GM19240 (cell line): ENCODE measurements at regions not wholly inside any gene's neighbourhood (a gene's known extent, or its start where the extent isn't known, plus 50 kb on each side); places are given as distances from the start of the nearest gene placed in this dataset.

Experiments used
- DNase-seq: peaks from one replicate; pipeline ENCODE4 v3.0.0; 2011; ENCODE audit warnings: low spot score; ENCODE audit not compliant: insufficient read length

DNA sequence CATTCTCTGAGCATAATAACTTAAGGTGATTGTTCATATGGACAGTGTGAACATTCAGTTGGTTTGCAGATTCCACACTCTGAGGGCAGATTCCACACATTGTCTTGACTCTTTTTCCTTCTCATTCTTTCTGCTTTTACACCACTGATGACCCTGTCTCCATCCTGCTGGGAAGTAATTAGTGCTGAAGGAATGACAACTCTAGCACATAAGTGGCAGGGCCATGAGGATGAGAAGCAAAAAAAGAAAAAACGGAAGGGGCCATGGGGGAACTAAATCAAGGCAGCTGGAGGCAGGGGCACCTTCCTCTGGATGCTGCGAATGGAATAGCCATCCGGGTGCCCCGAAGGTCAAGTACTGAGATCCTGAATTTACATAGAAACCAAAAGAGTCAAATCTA lies 944.0 kb downstream of the KCNJ2 start:
- DNase-seq: no peak

DNA sequence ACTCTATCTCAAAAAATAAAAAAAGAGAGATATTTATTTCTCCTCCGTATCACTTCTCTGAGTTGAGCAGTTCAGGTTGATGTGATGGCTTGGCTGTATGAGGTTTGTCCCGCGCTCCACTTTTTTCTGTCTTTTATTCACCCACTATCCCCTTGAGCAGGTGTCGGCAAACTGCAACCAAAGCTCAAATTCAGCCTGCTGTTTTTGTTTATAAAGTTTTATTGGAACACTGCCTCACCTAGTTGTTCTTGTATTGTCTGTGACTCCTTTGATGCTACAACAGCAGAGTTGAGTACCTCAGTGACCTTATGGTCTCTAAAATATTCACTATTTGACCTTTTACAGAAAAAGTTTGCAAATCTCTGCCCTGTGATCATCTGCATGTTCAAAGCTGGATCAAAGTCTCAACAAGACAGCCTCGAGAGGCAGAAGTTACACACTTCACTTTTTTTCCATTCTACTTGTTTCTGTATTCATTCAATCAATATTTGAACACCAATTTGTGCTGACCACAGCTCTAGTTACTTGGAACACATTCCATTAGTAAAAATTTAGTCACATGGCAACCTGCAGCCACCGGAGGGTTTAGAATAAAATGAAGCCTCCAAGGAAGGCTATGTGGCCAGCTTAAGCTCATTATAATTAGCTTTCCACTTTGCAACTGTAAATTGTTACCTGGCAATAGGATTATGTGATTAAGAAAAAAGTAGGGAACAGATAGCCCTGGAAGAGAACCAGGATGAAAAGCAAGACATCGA lies 945.8 kb downstream of the KCNJ2 start:
- DNase-seq: no peak

DNA sequence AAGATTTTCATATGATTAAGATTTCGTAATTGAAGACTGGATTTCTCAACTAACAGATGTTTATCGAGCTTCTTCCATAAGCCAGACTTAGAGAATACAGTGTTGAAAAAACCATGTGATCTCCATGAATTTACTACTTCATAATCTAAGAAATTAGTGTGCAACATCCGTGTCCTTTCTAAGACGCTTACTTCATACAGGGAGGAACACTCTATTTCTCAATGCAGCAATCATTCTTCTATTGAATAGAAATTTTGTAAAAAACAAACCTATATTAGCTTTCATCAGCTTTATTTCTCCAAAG lies 946.3 kb downstream of the KCNJ2 start:
- DNase-seq: no peak

DNA sequence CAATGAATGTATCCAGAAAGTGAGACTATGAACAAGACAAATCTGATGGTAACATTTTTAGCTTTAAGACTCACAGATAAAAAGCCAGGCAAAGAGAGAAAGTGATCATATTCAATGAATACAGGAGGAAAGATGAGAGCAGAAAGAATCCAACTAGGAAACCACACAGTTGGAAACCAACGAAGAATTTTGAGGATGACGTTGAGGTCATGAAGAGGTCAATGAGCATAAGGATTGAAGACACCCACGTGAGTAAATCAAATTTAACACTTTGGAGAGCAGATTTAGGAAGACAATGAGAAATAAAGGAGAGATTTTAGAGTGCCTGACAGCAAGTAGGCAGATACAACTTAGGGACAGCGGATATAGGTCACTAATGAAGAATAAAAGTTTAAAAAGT lies 948.1 kb downstream of the KCNJ2 start:
- no peak for DNase-seq

DNA sequence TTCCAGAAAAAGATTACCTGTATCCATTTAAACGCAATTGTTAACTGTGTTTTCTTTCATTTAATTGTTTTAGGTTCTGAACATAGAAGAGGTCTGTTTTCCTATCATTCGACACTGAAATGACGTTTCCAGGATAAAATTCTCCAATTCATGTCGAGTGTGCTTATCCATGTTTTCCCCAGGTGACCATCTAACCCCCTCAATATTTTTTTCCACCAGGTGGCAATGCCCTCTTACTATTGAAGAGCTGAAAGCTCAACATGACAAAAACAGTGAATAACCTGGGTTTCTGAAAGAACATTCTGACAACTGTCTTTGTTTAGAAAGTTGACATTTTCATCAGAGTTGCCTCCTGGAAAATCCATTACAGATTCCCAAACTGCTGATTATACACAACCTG lies 948.7 kb downstream of the KCNJ2 start:
- no peak for DNase-seq

DNA sequence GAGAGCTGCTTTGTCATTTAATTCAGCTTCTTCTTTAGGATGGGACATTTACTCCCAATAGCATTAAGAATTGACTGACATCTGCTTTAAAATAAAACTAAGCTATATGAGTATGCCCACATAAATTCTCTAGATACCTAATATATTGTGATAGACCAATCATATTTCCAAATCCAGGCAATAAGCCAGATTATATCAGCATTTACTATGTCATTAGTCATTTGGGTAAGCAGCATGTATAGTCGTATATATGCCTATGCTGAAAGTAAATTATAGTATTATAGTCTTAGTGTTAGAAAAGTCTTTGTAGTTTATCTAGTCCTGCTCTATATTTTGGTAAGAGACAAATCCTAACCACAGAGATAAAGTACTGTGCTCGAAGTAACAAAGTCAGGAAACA lies 958.1 kb downstream of the KCNJ2 start:
- no peak for DNase-seq

DNA sequence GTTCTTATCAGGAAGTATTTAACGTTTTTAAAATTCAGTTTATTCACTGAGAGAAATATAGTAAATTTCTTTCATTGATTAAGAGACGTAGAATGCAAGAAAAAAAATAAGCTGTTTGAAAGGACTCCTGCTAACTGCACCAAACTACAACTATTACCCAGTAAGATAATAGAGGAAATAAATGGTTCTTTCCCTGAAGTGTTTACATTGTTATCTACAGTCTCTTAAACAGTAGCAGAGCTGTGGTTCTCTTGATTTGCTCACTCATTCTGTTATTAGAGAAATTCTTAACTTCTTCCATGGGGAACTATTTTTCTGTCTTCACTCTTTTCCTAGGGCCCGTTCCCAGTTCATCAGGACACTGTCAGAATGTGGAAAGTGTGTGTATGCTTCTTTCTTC lies 973.0 kb downstream of the KCNJ2 start:
- DNase-seq: no peak

DNA sequence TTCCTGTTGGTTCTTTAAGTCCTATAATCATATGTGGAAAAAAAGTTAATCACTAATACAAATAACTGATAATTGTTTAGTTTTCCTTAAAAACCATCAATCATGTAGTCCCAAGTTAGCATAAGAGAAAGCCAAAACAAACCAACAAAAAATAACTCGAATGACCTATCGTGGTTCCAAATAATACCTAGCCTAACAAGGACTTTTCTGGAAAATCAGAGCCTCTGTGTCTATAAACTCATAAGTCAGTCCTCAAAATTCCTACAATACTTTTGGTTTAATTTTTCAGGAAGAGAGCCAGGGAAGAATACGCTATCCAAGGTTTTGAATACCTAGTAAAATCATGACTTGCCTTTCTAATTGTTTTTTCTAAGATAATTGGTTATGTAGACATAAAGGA lies 975.3 kb upstream of the SOX9 start:
- no peak for DNase-seq

DNA sequence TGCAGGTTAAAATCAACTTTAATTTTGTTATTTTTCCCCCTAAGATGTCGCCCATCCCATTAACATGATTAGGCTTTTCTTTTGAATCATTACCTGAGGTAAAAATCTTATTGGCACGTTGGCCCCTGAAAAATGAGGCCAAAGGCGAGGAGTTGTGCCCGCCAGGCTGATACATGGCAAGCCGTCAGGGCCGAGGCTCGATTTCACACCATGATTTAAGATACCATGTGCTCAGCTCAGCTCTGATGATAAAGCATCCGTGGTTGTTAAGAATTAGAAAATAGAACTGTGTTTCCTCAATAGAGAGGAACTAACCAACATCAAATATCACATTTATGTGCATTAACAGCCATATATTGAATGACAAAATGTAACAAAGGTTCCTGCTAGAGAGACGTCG lies 972.9 kb upstream of the SOX9 start:
- no peak for DNase-seq

DNA sequence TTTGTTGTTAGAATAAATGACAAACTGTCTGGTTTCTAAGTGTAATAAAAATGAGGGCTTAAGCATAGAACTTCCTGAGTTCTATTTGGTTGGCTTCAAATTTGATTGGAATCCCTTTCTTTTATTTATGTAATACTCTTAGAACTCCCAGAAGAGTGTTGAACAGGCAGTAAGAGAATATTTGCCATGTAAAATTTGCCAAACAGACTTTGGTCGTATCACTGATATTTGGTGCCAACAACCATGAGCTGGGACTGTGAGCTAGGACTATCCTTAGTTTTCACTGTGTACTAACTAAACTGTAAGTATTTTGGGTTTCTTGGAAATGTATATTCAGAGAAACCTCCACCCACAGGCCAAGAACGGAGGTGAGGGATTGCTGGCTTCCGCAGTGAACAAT lies 971.2 kb upstream of the SOX9 start:
- DNase-seq: no peak

DNA sequence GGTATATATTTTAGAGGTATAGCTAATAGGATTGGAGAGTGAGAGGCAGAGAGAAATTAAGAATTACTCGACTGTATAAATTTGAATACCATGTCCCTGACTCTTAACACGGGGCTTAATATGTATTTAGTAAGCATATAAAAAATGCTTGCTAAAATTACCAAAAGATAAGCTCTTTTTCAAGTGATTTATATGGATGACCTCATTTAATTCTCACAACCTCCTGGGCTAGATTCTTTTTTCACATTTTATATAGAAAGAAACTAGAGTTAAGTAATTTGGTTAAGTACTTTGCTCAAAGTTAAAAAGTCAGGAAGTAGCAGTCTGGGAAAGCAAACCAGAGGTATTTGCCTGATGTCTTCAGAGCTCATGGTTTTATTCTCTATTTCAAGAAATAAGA lies 963.5 kb upstream of the SOX9 start:
- DNase-seq: no peak

DNA sequence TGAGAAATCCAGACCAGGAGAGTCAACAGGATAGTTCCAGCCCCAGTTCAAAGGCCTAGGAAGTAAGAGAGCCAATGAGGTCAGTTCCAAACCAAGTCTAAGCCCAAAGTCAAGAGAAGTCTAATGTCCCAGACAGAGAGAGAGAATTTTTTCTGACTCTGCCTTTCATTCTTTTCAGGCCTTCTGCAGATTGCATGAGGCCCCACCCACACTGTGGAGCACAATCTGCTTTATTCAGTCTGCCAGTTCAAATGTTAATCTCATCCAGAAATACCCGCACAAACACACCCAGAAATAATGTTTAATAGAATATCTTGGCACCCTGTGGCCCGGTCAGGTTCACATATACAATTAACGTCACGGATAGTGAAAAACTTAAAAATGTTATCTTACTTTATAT lies 962.4 kb upstream of the SOX9 start:
- no peak for DNase-seq

DNA sequence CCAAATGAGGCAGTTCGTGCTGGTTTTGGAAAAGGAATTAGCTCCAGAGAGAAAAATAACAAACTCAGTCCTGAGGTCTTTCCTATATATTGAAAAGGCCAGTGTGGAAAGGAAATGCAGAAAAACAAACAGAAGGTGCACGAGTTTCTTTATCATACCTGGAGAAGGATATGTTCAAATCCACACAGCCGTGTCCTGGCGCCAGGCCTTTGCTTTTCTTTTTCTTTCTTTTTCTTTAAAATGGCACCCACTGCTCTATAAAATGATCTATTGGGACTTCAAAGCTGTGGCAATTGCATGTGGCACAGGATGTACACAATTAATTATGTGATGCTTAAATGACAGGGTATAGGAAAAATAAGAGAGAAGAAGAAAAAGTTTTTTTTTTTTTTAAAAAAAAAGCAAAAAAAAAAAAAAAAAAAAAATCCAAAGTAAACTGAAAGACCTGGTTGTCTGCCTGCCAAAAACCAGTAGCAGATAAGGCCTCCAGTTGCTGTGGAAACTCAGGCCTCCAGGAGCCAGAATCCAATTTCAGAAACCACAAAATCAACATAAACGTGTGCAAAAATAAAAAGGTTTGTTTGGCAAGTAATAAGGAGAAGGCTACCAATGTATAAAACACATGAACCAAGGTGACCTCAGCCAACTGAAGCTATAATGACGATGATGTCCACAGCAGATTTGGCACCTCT lies 957.6 kb upstream of the SOX9 start:
- no peak for DNase-seq

DNA sequence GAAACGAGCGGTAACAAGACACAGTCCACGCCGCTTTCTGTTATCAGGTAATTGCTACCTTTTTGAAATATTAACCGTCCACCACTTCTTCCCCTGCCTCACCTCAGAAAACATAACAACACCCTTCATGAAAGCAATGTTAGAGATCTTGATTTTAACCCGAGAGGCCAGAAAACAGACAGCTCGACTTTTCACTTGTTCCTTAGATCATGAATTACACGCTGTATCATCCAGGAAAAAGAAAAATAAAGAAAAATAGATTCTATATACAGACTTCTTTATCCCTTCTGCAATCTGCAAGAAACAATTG lies 957.1 kb upstream of the SOX9 start:
- DNase-seq: no peak

DNA sequence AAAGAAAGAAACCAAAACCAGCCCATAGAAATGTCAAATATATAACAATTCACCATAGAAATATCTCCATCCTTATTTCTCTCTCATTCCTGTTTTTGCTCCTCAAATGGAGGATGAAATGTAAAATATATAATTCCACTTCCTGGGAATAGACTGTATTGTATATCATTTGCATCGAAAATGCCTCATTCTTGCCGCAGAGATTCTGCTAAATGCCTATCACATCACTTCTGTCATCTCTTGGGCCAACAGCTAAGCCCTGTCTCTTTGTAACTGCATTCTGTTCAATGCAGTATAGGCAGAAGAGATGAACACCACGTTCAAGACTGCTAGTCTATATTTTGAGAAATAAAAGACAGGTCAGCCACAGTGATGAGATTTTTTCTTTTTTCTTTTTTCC lies 956.3 kb upstream of the SOX9 start:
- DNase-seq: no peak

DNA sequence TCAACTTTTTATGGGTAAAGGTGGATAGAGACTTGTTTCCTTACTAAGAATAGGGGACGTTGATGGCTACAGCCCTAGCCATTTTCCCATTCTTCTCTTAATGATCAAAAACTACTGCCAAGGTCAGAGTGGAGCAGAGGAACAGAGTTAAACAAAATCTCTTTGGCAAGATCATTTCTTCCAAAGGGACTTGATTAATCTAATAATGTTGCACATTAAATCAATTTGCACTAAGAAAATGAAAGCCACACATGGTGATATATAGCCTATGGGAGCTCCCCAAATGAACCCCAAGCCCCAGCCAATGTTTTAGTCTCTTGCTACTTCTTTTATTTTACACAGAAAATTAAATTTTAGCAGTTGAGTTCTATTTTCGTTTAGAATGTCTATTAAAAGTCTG lies 954.5 kb upstream of the SOX9 start:
- DNase-seq: no peak

DNA sequence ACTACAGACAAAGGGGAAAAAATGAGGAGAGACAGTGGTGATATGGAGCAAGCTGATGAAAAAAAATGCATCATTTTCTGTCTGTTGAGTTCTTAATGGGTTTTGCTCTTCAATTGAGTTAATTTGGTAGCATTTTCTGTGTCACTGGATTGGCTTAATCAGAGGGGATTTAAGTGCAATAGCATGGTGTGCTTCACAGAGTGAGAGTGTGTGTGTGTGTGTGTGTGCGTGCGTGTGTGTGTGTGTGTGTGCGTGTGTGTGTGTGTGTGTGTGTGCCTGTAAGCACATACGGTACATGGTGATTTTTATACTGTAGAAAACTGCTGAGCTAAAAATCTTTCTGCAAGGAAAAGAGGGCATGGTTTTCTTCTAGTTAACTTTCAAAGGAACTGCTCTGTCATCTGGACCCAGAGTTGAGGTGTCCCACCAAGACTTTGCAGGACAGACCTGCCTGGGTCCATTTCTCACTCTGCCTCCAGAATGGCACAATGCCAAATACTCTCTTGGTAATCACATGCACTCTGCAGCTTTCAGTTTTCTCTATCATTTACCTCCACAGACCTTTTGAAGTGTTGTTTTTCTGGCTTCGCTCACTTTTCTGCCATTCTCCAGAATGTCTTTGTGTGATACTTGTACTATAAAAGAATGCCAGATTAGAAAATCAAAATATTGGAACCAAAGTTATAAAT lies 952.6 kb upstream of the SOX9 start:
- DNase-seq: no peak

DNA sequence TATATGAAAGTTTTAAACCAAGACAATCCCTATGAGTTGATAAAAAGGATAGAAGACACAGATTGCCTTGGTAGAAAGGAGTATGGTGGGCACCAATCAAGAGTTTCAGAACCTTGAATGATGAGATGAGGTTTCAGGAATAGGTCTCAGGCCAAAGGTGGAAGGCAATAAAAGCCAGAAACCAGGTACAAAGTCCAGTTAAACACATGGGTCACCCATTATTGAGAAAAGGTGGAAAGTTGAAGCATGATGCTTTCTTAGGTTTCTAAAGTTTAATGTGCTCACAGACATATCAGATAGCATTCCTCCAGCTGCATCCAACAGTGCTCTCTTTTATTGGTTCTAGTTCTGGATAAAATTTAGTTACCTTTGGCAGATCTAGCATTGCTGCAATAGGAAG lies 950.8 kb upstream of the SOX9 start:
- DNase-seq: no peak

DNA sequence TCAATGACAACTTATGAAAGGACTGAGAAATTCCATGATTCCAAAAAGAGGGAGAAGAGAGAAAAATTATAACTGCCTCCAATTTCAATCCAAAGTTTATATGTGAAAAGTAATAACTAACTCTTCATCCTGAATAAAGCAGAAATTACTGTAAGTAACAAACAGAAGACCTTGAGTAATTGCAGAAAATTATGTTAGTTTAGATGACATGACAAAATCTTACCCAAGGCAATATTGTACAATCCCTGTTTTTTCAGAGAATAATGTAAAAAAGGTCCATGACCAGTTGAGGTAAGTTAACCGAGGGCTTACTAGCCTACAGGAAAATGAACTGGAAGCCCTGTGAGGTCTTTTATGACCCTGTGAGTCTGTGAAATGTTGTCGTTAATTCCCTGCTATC lies 949.5 kb upstream of the SOX9 start:
- no peak for DNase-seq

DNA sequence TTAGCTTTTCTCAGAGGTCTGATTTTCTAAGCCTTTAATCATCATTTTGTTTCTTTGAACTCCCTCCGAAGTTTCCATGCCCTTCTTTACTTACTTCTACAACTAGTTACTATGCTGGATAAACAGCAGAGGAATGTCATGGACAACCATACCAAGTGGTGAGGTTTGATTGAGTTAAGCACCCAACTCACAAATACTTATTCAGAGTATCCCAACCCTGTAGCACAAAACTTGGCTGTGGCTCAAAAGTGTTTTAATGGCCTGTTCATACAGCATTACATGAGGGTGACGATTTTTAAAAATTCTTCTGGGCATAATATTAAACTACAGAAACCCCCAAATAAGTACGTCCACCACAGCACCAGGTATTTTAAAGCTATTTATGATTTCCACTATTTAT lies 946.8 kb upstream of the SOX9 start:
- DNase-seq: no peak

DNA sequence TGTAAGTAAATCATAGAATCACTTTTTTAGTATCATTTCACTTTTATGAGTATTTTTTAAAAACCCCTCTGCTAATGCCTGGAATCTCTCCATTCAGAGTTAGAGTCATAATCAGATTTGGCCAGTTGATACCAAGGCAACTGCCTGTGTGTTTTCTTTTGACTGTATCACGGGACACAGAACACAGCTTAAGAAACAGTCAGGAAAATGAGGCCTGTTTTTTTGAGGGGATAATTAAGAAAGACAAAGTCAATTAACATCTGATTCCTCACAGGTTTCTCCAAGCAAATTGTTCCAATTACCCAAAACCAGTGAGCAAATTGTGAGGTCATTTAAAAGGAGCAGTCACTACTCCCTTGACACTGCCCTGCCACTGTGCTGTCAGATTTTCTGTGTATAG lies 944.5 kb upstream of the SOX9 start:
- DNase-seq: no peak

DNA sequence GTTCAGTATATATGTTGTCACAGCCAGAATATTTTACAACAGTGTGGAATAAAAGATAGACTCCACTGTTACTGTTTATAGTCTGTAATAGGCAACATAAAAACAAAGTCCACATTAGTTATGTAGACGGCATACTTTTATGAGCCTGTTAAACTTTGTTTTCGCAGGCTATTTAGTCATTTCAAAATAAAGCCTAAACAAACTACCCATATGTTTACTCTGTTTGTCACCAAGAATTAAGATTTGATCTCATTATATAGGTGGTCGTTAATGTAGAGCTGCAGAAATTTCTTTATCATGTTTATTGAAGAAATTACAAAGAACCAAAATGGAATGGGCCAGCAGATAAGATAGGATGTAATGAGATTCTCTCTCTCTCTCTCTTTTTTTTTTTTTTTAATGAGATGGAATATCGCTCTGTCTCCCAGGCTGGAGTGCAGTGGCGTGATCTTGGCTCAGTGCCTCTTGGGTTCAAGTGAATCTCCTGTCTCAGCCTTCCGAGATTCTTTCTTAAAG lies 943.8 kb upstream of the SOX9 start:
- no peak for DNase-seq

DNA sequence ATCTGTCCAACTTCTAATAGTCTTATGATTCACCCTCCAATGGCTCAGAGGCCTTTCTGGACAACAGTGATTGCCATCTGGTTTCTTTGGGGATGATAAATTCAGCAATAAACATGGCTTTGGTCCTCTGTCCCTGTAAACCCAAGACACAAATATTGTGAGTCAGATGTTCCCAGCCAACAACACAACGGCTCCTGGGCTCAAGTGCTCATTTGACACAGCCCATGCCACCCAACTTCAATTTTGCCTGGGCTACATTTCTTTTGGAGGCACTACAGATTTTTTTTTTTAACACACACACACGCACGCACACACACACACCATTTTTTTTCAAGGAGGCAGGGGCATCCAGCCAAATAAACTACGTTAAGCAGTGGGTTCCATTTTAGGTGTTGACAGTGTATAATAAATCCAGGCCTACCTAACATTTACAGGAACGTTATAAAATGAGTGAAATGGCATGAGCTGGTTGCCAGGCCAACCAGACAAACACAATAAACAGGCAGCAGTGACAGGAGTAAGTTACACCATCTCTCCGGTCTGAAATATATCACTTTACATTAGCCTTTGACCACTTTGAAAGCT lies 939.9 kb upstream of the SOX9 start:
- DNase-seq: no peak
